DND-41 (cell line): ENCODE measurements at regions not wholly inside any gene's neighbourhood (a gene's known extent, or its start where the extent isn't known, plus 50 kb on each side); places are given as distances from the start of the nearest gene placed in this dataset.

Experiments used
- EZH2 ChIP-seq: IDR thresholded peaks from 3 replicates; pipeline ENCODE4 v1.6.1; 2012; ENCODE audit warnings: borderline replicate concordance, low read depth, mild to moderate bottlenecking, moderate library complexity, low read length, inconsistent platforms; ENCODE audit not compliant: severe bottlenecking
- TF ChIP-seq, protein P1 (sequence below): IDR thresholded peaks from 2 replicates; pipeline ENCODE4 v1.5.1; 2012; ENCODE audit warnings: borderline replicate concordance, low read length, moderate library complexity, mild to moderate bottlenecking; ENCODE audit not compliant: poor library complexity, severe bottlenecking; ENCODE audit errors: extremely low read depth

DNA sequence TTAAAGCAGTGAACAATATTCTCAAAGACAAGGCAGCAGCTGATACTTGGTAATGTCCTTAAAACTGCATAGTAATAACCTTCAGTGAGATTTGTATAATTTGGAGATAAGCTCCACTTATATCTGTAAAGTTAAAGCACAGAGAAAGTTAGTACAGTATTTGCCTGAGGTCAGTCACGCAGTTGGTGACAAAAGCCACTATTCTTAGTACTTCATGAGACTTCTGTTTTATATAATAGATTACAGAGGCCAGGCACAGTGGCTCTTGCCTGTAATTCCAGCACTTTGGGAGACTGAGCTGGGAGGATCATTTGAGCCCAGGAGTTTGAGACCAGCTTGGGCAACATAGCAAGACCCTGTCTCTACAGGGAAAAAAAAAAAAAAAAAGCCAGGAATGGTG, 266.4 kb upstream of the DMRT1 start:
- TF ChIP-seq, protein P1, sequence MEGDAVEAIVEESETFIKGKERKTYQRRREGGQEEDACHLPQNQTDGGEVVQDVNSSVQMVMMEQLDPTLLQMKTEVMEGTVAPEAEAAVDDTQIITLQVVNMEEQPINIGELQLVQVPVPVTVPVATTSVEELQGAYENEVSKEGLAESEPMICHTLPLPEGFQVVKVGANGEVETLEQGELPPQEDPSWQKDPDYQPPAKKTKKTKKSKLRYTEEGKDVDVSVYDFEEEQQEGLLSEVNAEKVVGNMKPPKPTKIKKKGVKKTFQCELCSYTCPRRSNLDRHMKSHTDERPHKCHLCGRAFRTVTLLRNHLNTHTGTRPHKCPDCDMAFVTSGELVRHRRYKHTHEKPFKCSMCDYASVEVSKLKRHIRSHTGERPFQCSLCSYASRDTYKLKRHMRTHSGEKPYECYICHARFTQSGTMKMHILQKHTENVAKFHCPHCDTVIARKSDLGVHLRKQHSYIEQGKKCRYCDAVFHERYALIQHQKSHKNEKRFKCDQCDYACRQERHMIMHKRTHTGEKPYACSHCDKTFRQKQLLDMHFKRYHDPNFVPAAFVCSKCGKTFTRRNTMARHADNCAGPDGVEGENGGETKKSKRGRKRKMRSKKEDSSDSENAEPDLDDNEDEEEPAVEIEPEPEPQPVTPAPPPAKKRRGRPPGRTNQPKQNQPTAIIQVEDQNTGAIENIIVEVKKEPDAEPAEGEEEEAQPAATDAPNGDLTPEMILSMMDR = no peak
- no peak for TF ChIP-seq EZH2
